HCT116 (cell line): ENCODE measurements at regions not wholly inside any gene's neighbourhood (a gene's known extent, or its start where the extent isn't known, plus 50 kb on each side); places are given as distances from the start of the nearest gene placed in this dataset.

ENCODE experiments used
- ATAC-seq: fragments of 200-7000 bp; cut with Tn5 transposase; 2 replicates; pipeline ENCODE4 v1.9.1; 2020; ENCODE audit warnings: mild to moderate bottlenecking, moderate library complexity
- BruUV-seq: library from RNA; stranded (reverse); fragments of 400-500 nt; replicated peaks from 2 replicates; lab custom pipeline; 2021; lab: Mats Ljungman, UMichigan
- CTCF ChIA-PET: fragments of 300-600 bp; sonication (Branson Sonifier 250); formaldehyde crosslinking; loops from one replicate; lab custom pipeline; 2021; ENCODE audit warnings: antibody characterized with exemption; lab: Charles Lee
- POLR2A ChIA-PET: fragments of 300-600, 350-600 bp; sonication (Branson Sonifier 250); formaldehyde crosslinking; loops from one replicate; lab custom pipeline; 2021; ENCODE audit warnings: antibody characterized with exemption; lab: Charles Lee
- RAD21 ChIA-PET, 2 experiments: fragments of 300-600 bp; sonication (Branson Sonifier 250); formaldehyde crosslinking; loops; one replicate each; lab custom pipeline; 2023; ENCODE audit warnings: low total read pairs in 2 of 2; ENCODE audit not compliant: uncharacterized antibody in 2 of 2, unreplicated experiment in 2 of 2, low non-redundant PET in 1 of 2; lab: Charles Lee
- DNase-seq: peaks from one replicate; pipeline ENCODE4 v3.0.0-alpha.2; 2010; ENCODE audit warnings: low read depth, low spot score
- H2AFZ ChIP-seq: fragments of 200-600 bp; shearing (Covaris generic), sonication (generic); 2 replicates; pipeline ENCODE4 v1.6.1; 2017; ENCODE audit warnings: low read depth, mixed run types, mixed read lengths, antibody characterized with exemption, low read length; ENCODE audit not compliant: poor library complexity, severe bottlenecking
- H3K27ac ChIP-seq: 2 replicates; pipeline ENCODE4 v1.5.1; 2012; ENCODE audit warnings: low read depth, low read length
- H3K27me3 ChIP-seq: fragments of 200-600 bp; sonication (generic); 2 replicates; pipeline ENCODE4 v1.6.1; 2016; ENCODE audit warnings: mixed run types, low read length, mixed read lengths; ENCODE audit not compliant: insufficient read depth
- H3K36me3 ChIP-seq, 2 experiments: fragments of 200-500 bp in 1 of 2; fragments of 200-600 bp in 1 of 2; sonication (Bioruptor generic) in 1 of 2; sonication (generic) in 1 of 2; 2 replicates each; pipeline versions ENCODE4 v1.5.1 to v1.6.1; 2014 to 2016; ENCODE audit warnings: low read length in 2 of 2, inconsistent platforms in 1 of 2, mixed read lengths in 1 of 2, mixed run types in 1 of 2; ENCODE audit not compliant: insufficient read depth in 2 of 2, control insufficient read depth in 1 of 2
- H3K4me1 ChIP-seq, 2 experiments: fragments of 200-600 bp in 1 of 2; sonication (generic) in 1 of 2; 2 replicates each; pipeline versions ENCODE4 v1.5.1 to v1.6.1; 2012 to 2017; ENCODE audit warnings: low read length in 2 of 2, inconsistent platforms in 1 of 2, mild to moderate bottlenecking in 1 of 2, mixed read lengths in 1 of 2, mixed run types in 1 of 2, moderate library complexity in 1 of 2; ENCODE audit not compliant: insufficient read depth in 2 of 2, control insufficient read depth in 1 of 2
- H3K4me2 ChIP-seq: fragments of 200-600 bp; sonication (generic); 2 replicates; pipeline ENCODE4 v1.6.1; 2017; ENCODE audit warnings: mixed run types, low read length, mixed read lengths
- H3K4me3 ChIP-seq, 2 experiments: fragments of 200-600 bp in 1 of 2; sonication (generic) in 1 of 2; replicated peaks in 1 of 2; 2 replicates each; pipeline ENCODE4 v1.5.1; 2011 to 2016; ENCODE audit warnings: low read length in 2 of 2, control low read depth in 1 of 2, low read depth in 1 of 2, mild to moderate bottlenecking in 1 of 2, mixed read lengths in 1 of 2, mixed run types in 1 of 2
- H3K79me2 ChIP-seq: fragments of 200-600 bp; sonication (generic); 2 replicates; pipeline ENCODE4 v1.6.1; 2017; ENCODE audit warnings: mild to moderate bottlenecking, mixed run types, low read length, moderate library complexity, mixed read lengths; ENCODE audit not compliant: insufficient read depth
- H3K9ac ChIP-seq: fragments of 200-600 bp; sonication (generic); 2 replicates; pipeline ENCODE4 v1.6.1; 2016; ENCODE audit warnings: low read length, mixed read lengths
- H3K9me2 ChIP-seq: fragments of 200-600 bp; sonication (generic), shearing (Covaris generic); 2 replicates; pipeline ENCODE4 v1.6.1; 2017; ENCODE audit warnings: mixed run types, mild to moderate bottlenecking, moderate library complexity; ENCODE audit not compliant: insufficient read depth
- H3K9me3 ChIP-seq, 2 experiments: fragments of 200-500 bp in 1 of 2; fragments of 200-600 bp in 1 of 2; sonication (Bioruptor generic) in 1 of 2; sonication (generic) in 1 of 2; 2 replicates each; pipeline ENCODE4 v1.6.1; 2014 to 2017; ENCODE audit warnings: low read length in 2 of 2, mixed read lengths in 2 of 2, inconsistent platforms in 1 of 2, low read depth in 1 of 2, mild to moderate bottlenecking in 1 of 2, mixed run types in 1 of 2, moderate library complexity in 1 of 2; ENCODE audit not compliant: control insufficient read depth in 1 of 2, insufficient read depth in 1 of 2
- H4K20me1 ChIP-seq: fragments of 200-600 bp; sonication (generic), shearing (Covaris generic); 2 replicates; pipeline ENCODE4 v1.6.1; 2017; ENCODE audit warnings: mixed run types, mild to moderate bottlenecking, moderate library complexity; ENCODE audit not compliant: insufficient read depth
- ATF3 ChIP-seq: IDR thresholded peaks from 2 replicates; pipeline ENCODE4 v1.6.1; 2012
- CEBPB ChIP-seq: IDR thresholded peaks from 2 replicates; pipeline ENCODE4 v1.6.1; 2012; ENCODE audit warnings: low read depth
- ELF1 ChIP-seq: IDR thresholded peaks from 2 replicates; pipeline ENCODE4 v1.6.1; 2012; ENCODE audit warnings: low read depth, borderline replicate concordance
- EZH2 ChIP-seq: fragments of 200-600 bp; sonication (generic); IDR thresholded peaks from 2 replicates; pipeline ENCODE4 v1.6.1; 2017; ENCODE audit warnings: antibody characterized with exemption, mixed run types
- FOSL1 ChIP-seq: IDR thresholded peaks from 2 replicates; pipeline ENCODE4 v1.6.1; 2012; ENCODE audit warnings: low read depth
- JUND ChIP-seq: IDR thresholded peaks from 2 replicates; pipeline ENCODE4 v1.6.1; 2012
- POLR2AphosphoS5 ChIP-seq: IDR thresholded peaks from 2 replicates; pipeline ENCODE4 v1.6.1; 2011; ENCODE audit warnings: mild to moderate bottlenecking, low read depth, low read length, moderate library complexity
- RAD21 ChIP-seq: IDR thresholded peaks from 2 replicates; pipeline ENCODE4 v1.6.1; 2012; ENCODE audit warnings: low read depth, mild to moderate bottlenecking
- SIN3A ChIP-seq: IDR thresholded peaks from 2 replicates; pipeline ENCODE4 v1.6.1; 2012; ENCODE audit warnings: low read depth
- SP1 ChIP-seq: IDR thresholded peaks from 2 replicates; pipeline ENCODE4 v1.6.1; 2012; ENCODE audit warnings: low read depth
- SRF ChIP-seq: IDR thresholded peaks from 2 replicates; pipeline ENCODE4 v1.6.1; 2012; ENCODE audit warnings: low read depth
- TCF7L2 ChIP-seq: IDR thresholded peaks from 2 replicates; pipeline ENCODE4 v1.7.0; 2011; ENCODE audit warnings: borderline replicate concordance, inconsistent platforms; ENCODE audit not compliant: insufficient read depth, insufficient read length; ENCODE audit errors: extremely low read depth
- YY1 ChIP-seq: IDR thresholded peaks from 2 replicates; pipeline ENCODE4 v1.6.1; 2011; ENCODE audit warnings: low read length, low read depth, moderate library complexity, mild to moderate bottlenecking; ENCODE audit not compliant: insufficient replicate concordance; ENCODE audit errors: extremely low read depth
- ZBTB33 ChIP-seq: IDR thresholded peaks from 2 replicates; pipeline ENCODE4 v1.6.1; 2011; ENCODE audit warnings: mild to moderate bottlenecking, low read length, moderate library complexity; ENCODE audit not compliant: insufficient replicate concordance; ENCODE audit errors: extremely low read depth
- ZFX ChIP-seq: fragments of 450-650 bp; IDR thresholded peaks from 2 replicates; pipeline ENCODE4 v1.6.1; 2017
- ZNF274 ChIP-seq: fragments of 200-500 bp; sonication (Bioruptor generic); IDR thresholded peaks from 2 replicates; pipeline ENCODE4 v1.6.1; 2014; ENCODE audit warnings: mild to moderate bottlenecking, low read depth, low read length, inconsistent platforms
- intact Hi-C: fragments of 100-400 bp; cut with micrococcal nuclease; formaldehyde crosslinking; loops from 2 replicates; pipeline ENCODE4 v1.10.0; 2022

DNA sequence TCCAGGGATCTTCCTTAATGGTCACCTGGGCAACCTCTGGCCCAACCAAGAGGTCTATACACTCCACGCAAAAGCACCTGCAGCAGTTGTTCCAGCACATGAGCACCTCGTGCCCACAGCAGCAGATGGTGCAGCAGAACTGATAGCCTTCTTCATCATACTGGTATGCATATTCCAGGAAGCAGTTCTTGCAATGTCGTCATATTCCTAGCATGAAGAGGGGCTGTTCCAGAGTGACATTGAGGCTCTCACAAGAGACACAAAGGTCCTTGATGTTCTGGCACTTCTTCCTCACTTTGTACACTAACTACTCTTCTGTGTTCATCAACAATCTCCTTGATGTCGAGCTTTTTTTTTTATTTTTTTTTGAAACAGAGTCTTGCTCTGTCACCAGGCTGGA lies 386.2 kb downstream of the MEIS1 start:
- Histone ChIP-seq H4K20me1 (no peaks in the 10 kb centered on the region), H3K4me2 (no peak overlapping the region), H3K9me2 (no peaks in the 10 kb centered on the region), H3K27me3 (no peaks in the 10 kb centered on the region), H3K9me3 (peaks cover 4 to 13% of the 10 kb centered on the region in 2 experiments; a peak in 2 of 4 replicates), H3K27ac (no peak overlapping the region), H3K4me1 (no peaks in the 10 kb centered on the region), H3K79me2 (no peaks in the 10 kb centered on the region), H3K36me3 (no peaks in the 10 kb centered on the region), H3K9ac (no peak overlapping the region), H2AFZ (no peak overlapping the region), H3K4me3 (no peak overlapping the region)
- no TSS peak for BruUV-seq
- RAD21 ChIA-PET = no interaction called here
- CTCF ChIA-PET = no interaction called here
- ATAC-seq (no peak), DNase-seq (no peak)
- TF ChIP-seq ELF1 = no peak
- TF ChIP-seq ZNF274 = no peak
- TF ChIP-seq SIN3A = no peak
- TF ChIP-seq FOSL1 = no peak
- no peak for TF ChIP-seq POLR2AphosphoS5
- no peak for TF ChIP-seq SRF
- TF ChIP-seq EZH2 = no peak
- TF ChIP-seq CEBPB = no peak
- no peak for TF ChIP-seq SP1
- TF ChIP-seq ZBTB33 = no peak
- TF ChIP-seq TCF7L2 = no peak
- no peak for TF ChIP-seq RAD21
- no peak for TF ChIP-seq ZFX
- no peak for TF ChIP-seq JUND
- no peak for TF ChIP-seq ATF3
- TF ChIP-seq YY1 = no peak
- POLR2A ChIA-PET = no interaction called here
- intact Hi-C loops = no loop called here
